ENCODE measurements at regions not wholly inside any gene's neighbourhood (a gene's known extent, or its start where the extent isn't known, plus 50 kb on each side); places are given as distances from the start of the nearest gene placed in this dataset.
A peak's percentile ranks its signal among the peaks of the same experiment; 100 is the strongest.
"Not testable (repeated sequence)": the region's sequence is repeated elsewhere in the genome, so short reads cannot be mapped to it uniquely, and the experiment has no call there.

DNA sequence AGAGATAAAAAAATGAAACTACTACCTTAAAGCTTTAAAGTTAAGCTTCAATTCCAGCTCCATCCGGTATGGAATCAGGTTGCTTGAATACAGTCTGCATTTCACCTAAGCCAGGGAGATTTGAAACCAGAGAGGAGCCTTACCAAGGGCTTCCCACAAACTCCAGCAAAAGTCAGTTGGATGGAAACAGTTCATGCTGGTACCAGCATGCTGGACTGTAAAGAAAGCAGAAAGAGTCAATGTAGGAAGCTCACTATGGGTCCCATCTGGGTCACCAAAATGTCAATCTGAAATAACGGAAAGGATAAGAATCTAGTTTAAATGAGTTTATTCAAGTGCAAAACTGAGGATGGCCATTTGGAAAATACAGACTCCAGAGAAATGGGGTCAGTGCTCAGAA is 65.3 kb downstream of the CDO1 start:
- Histone ChIP-seq H3K27ac (no peak overlapping the region), H3K36me3 (ENCODE audit: insufficient read depth, low read length) (no peaks in the 10 kb centered on the region), H3K9ac (ENCODE audit: insufficient read length) (no peak overlapping the region), H3K9me3 (ENCODE audit: low read depth, low read length) (no peaks in the 10 kb centered on the region), H3K4me3 (no peak overlapping the region)
- TF ChIP-seq FOXP2 (optimal IDR thresholded peaks at IDR 0.05; ENCODE audit: control extremely low read depth, extremely low read length, insufficient read depth) (no peak), POLR2AphosphoS5 (IDR thresholded peaks at IDR 0.05; ENCODE audit: borderline replicate concordance, low read depth, low read length) (no peak), EZH2 (IDR thresholded peaks at IDR 0.05) (no peak)
- no peak for DNase-seq (ENCODE audit: low read depth, low spot score)

DNA sequence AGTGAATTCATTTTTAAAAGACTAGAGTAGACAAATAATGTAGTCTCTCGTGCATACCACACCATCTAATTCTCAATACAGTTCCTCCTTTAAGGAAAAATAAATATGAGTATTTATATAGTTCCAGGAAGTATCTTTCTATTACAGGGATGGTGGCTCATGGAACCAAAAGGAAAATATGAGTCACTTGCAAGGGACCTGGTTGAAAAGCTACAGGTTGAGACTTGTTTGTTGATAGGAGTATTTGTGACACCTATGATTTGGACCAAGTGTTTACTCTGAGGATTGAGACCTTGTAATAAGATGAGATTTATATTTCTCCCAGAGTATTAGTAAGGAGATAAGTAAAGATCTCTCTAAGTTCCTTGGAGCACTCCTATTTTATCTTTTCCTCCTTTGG is 67.4 kb downstream of the CDO1 start:
- DNase-seq (ENCODE audit: low read depth, low spot score) = no peak
- H3K9ac ChIP-seq (ENCODE audit: insufficient read length) = no peak overlapping the region
- no peak for TF ChIP-seq FOXP2 (optimal IDR thresholded peaks at IDR 0.05; ENCODE audit: control extremely low read depth, extremely low read length, insufficient read depth)
- no peak for TF ChIP-seq POLR2AphosphoS5 (IDR thresholded peaks at IDR 0.05; ENCODE audit: borderline replicate concordance, low read depth, low read length)
- TF ChIP-seq EZH2 (IDR thresholded peaks at IDR 0.05) = no peak
- no peak overlapping the region for H3K27ac ChIP-seq
- H3K9me3 ChIP-seq (ENCODE audit: low read depth, low read length) = no peaks in the 10 kb centered on the region
- H3K4me3 ChIP-seq = no peak overlapping the region
- no peaks in the 10 kb centered on the region for H3K36me3 ChIP-seq (ENCODE audit: insufficient read depth, low read length)

DNA sequence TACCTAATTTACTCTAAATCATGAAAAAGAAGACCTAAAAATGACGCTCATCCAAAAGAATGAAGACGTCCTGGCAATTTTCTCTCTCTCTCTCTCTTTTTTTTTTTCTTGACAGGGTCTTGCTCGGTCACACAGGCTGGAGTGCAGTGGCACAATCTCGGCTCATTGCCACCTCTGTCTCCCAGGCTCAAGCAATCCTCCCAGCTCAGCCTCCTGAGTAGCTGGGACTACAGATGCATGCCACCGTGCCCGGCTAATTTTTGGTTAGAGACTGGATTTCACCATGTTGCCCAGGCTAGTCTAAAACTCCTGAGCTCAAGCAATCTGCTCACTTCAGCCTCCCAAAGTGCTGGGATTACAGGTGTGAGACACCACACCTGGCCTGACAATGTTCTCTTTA is 77.2 kb downstream of the CDO1 start:
- H3K9ac ChIP-seq (ENCODE audit: insufficient read length); H3K4me3 ChIP-seq; H3K9me3 ChIP-seq (ENCODE audit: low read depth, low read length); DNase-seq (ENCODE audit: low read depth, low spot score); H3K36me3 ChIP-seq (ENCODE audit: insufficient read depth, low read length); H3K27ac ChIP-seq: not testable (repeated sequence)

DNA sequence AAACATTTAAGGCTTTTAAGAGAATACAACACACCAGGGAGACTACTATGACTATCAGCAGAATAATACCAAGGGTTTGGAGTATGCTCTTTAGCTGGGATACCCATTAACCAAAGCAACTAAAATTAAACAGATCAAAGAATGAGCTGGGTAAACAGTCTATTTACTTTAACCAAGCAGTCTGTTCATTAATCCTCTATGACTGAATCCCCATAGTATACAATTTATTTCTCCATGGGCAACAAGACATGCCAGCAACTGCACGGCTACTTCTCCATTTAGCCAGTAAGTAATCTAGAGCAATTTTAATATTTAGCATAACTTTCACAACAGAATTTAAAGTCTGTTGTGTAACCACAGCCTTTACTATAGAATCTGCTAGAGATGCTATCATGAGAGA is 77.6 kb downstream of the CDO1 start:
- TF ChIP-seq POLR2AphosphoS5 (IDR thresholded peaks at IDR 0.05; ENCODE audit: borderline replicate concordance, low read depth, low read length) = no peak
- no peak for TF ChIP-seq EZH2 (IDR thresholded peaks at IDR 0.05)
- TF ChIP-seq FOXP2 (optimal IDR thresholded peaks at IDR 0.05; ENCODE audit: control extremely low read depth, extremely low read length, insufficient read depth) = no peak
- DNase-seq (ENCODE audit: low read depth, low spot score) = no peak

DNA sequence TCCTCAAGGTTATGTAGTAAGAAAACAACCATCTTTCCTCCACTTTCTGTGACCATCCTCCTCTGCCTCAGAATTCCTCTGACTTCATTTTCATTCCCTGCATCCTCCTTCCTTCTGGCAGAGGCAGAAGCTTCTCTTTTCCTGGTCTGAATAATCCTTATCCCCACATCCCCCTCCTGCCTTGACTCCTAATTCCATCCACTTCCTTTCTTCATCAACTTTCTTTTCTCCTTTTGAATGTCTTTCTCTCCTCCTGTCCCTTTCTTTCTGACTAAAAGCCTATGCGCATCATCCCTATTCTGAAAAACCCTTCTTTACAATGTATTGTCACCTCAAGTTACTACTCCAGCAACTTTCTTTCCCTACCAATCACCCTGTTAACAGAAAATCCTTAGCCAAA is 79.0 kb downstream of the CDO1 start:
- Histone ChIP-seq H3K4me3 (no peak overlapping the region), H3K9ac (ENCODE audit: insufficient read length) (no peak overlapping the region), H3K9me3 (ENCODE audit: low read depth, low read length) (no peaks in the 10 kb centered on the region), H3K27ac (no peak overlapping the region), H3K36me3 (ENCODE audit: insufficient read depth, low read length) (no peaks in the 10 kb centered on the region)
- DNase-seq (ENCODE audit: low read depth, low spot score) = no peak
- TF ChIP-seq FOXP2 (optimal IDR thresholded peaks at IDR 0.05; ENCODE audit: control extremely low read depth, extremely low read length, insufficient read depth) (no peak), EZH2 (IDR thresholded peaks at IDR 0.05) (no peak), POLR2AphosphoS5 (IDR thresholded peaks at IDR 0.05; ENCODE audit: borderline replicate concordance, low read depth, low read length) (no peak)

More for the DNA sequence above, 77.6 kb downstream of the CDO1 start:
- no peaks in the 10 kb centered on the region for H3K36me3 ChIP-seq (ENCODE audit: insufficient read depth, low read length)
- H3K9ac ChIP-seq (ENCODE audit: insufficient read length) = no peak overlapping the region
- no peak overlapping the region for H3K27ac ChIP-seq
- no peak overlapping the region for H3K4me3 ChIP-seq
- H3K9me3 ChIP-seq (ENCODE audit: low read depth, low read length) = no peaks in the 10 kb centered on the region

DNA sequence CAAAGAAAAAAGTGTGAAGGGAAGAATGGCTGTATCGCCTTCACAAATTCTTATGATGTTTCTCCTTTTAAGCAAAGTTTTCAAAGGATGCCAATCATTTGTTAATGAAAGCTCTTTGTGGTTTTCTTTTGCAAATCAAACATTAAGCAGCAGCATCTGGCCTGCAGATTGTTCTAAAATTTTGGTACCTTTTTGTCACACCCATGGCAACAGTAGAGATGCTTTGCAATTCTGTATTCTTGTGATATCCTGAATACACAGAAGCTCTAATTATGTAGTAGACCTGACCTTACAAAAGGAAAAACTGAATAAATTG is 79.8 kb downstream of the CDO1 start:
- TF ChIP-seq POLR2AphosphoS5 (IDR thresholded peaks at IDR 0.05; ENCODE audit: borderline replicate concordance, low read depth, low read length) = no peak
- TF ChIP-seq EZH2 (IDR thresholded peaks at IDR 0.05) = no peak
- TF ChIP-seq FOXP2 (optimal IDR thresholded peaks at IDR 0.05; ENCODE audit: control extremely low read depth, extremely low read length, insufficient read depth) = no peak
- DNase-seq (ENCODE audit: low read depth, low spot score) = no peak
- H3K9ac ChIP-seq (ENCODE audit: insufficient read length) = no peak overlapping the region
- H3K4me3 ChIP-seq = no peak overlapping the region
- H3K27ac ChIP-seq = no peak overlapping the region
- H3K36me3 ChIP-seq (ENCODE audit: insufficient read depth, low read length) = no peaks in the 10 kb centered on the region
- no peaks in the 10 kb centered on the region for H3K9me3 ChIP-seq (ENCODE audit: low read depth, low read length)

DNA sequence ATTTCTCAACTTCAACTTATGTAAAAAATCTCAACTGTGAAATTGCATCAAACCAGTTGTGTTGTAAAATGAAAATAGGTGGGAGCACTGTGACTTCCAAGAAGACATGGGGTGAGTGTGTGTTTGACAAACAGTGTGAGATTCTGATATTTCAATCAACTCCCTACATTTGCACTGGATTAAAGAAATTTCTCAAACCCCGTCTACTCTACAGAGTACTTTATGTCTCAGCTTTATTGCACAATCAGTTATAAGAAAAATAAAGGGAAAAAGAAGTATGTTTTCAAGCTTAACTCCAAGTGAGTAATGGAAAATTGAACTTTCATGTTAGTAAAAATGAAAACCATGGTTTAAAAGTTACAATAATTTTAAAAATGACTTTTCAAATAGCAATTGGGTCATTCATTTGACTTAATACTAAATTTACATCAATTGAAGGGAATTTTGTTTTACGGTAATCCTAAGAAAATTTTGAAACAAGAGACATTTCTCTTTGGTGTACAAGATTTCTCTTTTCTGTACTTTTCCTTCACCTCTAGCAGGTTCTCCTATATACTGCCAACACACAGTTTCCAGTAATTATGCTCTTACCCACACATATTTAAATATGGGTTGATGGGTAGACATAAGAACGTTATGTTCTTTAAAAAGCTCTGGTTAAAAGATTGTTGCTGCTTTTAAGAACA is 80.3 kb downstream of the CDO1 start:
- no peak for DNase-seq (ENCODE audit: low read depth, low spot score)
- TF ChIP-seq POLR2AphosphoS5 (IDR thresholded peaks at IDR 0.05; ENCODE audit: borderline replicate concordance, low read depth, low read length) (no peak), FOXP2 (optimal IDR thresholded peaks at IDR 0.05; ENCODE audit: control extremely low read depth, extremely low read length, insufficient read depth) (no peak), EZH2 (IDR thresholded peaks at IDR 0.05) (no peak)
- H3K27ac ChIP-seq = no peak overlapping the region
- no peaks in the 10 kb centered on the region for H3K9me3 ChIP-seq (ENCODE audit: low read depth, low read length)
- H3K36me3 ChIP-seq (ENCODE audit: insufficient read depth, low read length) = no peaks in the 10 kb centered on the region
- no peak overlapping the region for H3K9ac ChIP-seq (ENCODE audit: insufficient read length)
- H3K4me3 ChIP-seq = peak overlapping the region; percentile 25; the same call in 1 of the 2 replicates

DNA sequence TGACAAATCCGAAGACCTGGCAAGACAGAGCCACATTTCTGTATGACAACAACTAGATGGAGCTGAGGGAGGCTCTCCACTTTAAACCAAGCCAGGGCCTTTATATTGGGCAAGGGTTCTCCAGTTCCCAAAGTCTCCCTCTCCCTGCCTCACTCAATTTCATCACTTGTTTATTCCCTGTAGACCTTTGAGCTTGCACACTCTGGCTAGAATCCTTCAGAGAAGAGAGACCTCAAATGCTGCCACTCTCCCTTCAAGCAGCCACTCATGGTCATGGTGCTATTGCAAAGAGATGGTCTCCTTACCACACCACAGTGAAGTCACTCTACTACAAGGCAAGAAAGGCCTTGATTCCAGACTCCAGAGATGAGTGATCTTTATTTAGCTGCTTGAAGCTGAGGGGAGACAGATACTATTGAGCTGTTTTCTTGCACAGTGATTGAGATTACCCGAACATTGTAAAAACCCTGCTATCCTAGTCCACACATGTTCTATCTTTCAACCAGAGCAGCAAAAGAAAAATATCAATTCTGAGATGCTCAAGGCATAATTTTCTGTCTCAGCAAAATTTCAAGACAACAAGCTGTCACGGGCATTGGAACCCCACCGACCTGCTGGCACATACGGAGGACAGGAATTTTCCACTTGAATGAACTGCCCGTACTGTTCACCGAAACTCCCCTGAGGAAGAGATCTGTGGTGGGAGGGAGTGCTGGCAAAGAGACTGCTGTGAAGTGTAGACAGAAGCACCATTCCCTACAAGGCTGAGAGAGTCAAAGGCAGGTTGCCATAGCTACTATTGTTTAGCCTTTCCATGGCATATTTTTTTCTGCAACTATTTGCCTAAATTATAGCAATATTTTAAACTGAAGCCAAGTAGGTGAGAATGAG is 81.1 kb downstream of the CDO1 start:
- DNase-seq (ENCODE audit: low read depth, low spot score) = no peak
- Histone ChIP-seq H3K4me3 (peak overlapping the region; percentile 25; the same call in 1 of the 2 replicates), H3K9ac (ENCODE audit: insufficient read length) (no peak overlapping the region), H3K36me3 (ENCODE audit: insufficient read depth, low read length) (no peaks in the 10 kb centered on the region), H3K27ac (no peak overlapping the region), H3K9me3 (ENCODE audit: low read depth, low read length) (no peaks in the 10 kb centered on the region)
- TF ChIP-seq EZH2 (IDR thresholded peaks at IDR 0.05) = no peak
- no peak for TF ChIP-seq POLR2AphosphoS5 (IDR thresholded peaks at IDR 0.05; ENCODE audit: borderline replicate concordance, low read depth, low read length)
- no peak for TF ChIP-seq FOXP2 (optimal IDR thresholded peaks at IDR 0.05; ENCODE audit: control extremely low read depth, extremely low read length, insufficient read depth)

Data from SK-N-MC (cell line).